ENCODE measurements at regions not wholly inside any gene's neighbourhood (a gene's known extent, or its start where the extent isn't known, plus 50 kb on each side); places are given as distances from the start of the nearest gene placed in this dataset.

DNA sequence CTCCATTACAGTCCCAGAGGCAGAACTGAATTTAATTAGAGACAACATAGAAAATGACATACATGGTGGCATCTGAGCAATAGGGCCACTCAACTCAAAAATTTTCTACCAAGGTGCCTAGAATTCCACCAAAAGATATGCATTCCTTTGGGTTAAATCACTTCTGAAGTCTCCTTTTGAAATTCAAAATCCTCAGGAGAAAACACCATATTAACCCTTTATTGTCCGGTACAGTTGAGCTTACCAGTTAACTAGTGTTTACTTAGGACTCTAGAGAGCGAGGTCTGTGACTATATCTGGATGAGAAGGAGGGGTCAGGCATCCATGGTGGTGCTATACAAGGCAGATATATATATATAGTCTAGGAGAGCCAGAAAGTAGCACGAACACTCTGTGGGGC is 355.6 kb upstream of the CAMK1G start:
- no peak for DNase-seq (ENCODE audit: low spot score)

DNA sequence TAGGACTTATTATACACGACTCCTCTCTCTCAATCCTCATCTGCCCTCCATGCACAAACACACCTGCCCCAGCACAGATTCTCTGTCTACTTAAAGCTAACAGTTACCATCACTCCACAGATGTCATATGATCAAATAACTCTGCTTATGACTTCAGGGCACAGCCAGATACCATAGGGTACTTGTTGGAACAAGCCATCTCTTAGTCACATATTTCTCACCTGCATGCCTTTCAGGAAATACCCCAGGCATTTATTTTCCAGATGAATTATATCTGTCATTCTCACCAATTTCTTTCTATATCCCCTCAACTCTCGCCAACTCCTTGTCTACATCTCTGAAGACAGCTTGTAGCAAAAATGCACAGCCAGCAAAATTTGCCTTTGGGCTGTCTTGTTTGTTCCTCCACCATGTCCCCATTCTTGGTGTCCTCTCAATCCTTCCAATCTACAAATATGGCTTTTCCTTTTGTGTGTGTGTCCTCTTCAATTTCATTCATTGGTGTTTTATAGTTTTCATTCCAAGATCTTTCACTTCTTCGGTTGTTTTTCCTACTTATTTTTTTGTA is 353.9 kb upstream of the CAMK1G start:
- no peak for DNase-seq (ENCODE audit: low spot score)

DNA sequence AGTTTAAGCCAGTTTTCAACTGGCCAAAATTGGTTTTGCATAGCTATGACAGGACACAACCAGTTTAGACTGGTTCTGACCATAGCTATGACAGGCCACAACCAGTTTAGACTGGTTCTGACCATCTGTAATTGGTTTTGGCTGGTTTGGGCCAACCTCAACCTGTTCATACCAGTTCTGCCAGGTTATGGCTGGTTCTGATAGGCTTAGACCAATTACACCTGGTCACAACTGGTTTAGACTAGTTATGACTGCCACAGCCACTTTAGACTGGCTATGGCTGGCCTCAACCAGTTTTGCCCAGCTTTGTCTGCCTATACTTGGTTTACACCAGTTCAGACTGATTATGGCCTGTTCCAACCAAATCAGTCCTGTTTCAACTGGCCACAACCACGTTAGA is 353.2 kb upstream of the CAMK1G start:
- no peak for DNase-seq (ENCODE audit: low spot score)

DNA sequence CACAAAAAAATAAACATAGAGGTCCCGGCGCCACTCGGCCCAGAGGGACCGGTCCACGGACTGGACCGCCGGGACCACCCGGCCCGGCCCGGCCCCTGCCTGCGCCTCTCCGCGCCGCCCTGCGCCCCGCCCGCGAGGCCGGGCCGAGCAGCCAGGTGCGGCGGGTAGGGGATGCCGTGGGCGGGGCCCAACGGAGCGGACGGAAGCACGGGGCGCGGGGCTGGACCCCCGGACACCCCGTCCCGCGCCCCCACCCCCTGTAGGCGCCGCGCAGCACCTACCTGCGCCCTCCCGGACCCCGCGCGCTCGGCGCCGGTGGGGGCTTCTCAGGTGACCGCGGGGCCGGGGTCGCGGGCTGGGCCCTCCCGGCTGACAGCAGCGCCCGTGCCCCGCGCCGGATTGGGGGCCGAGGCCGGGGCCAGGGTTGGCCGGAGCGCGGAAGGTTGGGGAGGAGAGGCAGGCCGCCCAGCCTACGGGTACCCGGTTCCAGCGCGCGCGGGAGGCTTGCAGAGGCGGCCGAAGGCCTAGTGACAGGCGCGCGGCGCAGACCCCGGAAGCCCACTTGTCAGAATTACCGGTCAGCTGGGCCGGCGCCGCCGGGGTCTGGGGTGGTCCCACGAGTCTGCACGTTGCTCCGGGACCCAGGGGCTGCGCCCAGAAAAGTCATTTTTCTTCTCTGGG is 351.9 kb upstream of the CAMK1G start:
- no peak for DNase-seq (ENCODE audit: low spot score)

DNA sequence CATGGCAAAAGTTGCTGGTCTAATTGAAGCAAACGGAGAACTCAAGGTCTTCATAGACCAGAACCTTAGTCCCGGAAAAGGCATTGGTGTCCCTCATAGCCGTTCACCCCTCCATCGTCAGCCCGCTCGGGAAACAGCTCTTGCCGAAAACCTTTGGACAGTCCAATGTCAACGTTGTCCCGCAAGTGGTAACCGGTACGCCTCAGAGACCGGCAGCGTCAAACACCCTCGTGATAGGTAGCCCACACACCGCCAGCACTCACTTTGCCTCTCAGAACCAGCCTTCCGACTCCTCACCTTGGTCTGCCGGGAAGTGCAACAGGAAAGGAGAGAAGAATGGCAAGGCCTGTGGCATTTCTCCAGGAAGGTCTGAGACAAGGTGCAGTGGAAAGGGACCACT is 351.3 kb upstream of the CAMK1G start:
- DNase-seq (ENCODE audit: low spot score), result no peak

DNA sequence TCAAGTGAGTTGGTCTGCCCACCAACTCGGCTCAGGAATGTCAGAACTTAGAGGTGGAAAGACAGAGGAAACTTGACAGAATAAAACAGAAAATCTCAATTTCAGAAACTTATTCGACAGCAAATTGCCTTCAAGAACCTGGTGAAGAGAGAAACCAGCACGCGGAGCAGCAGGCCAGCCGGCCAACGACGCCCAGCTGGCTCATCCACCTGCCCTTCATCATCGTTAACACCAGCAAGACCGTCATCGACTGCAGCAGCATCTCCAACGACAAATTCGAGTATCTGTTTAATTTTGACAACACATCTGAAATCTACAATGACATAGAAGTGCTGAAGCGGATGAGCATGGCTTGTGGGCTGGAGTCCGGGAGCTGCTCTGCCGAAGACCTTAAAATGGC is 350.8 kb upstream of the CAMK1G start:
- no peak for DNase-seq (ENCODE audit: low spot score)

DNA sequence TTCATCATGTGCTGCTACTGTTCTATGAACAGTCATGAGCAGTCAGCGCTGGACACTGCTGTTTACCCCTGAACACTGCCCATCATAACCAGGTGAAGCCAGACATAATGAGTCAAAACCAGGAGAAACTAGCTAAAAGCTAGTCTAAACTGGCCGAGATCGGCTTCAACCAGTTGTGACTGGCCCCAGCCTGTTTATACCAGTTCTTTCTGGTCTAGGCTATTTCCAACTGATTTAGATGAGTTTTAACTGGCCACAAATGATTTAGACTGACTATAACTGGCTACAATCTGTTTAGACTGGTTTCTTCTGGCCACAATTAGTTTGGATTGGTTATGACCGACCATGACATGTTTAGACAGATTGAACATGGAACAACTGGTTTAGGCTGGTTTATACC is 348.3 kb upstream of the CAMK1G start:
- DNase-seq (ENCODE audit: low spot score), result no peak

DNA sequence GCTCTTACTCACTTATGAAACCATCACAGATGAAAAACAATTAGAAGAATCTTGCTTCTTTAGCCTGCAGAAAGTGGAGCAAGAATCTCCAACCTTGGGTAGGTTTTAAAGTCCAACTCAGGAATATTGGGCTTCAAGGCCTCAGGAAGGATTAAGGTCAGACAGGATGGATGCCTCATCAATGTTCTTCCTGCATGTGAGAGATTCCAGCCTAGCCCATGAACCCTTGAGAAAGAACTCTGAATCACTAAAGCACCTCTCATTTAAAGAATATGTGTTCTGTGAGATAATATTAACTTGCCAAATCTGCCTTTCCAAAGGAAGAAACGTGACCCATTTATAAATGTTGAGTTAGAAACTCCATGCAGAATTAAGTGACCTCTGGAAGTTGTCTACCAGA is 345.2 kb upstream of the CAMK1G start:
- DNase-seq (ENCODE audit: low spot score), result no peak

DNA sequence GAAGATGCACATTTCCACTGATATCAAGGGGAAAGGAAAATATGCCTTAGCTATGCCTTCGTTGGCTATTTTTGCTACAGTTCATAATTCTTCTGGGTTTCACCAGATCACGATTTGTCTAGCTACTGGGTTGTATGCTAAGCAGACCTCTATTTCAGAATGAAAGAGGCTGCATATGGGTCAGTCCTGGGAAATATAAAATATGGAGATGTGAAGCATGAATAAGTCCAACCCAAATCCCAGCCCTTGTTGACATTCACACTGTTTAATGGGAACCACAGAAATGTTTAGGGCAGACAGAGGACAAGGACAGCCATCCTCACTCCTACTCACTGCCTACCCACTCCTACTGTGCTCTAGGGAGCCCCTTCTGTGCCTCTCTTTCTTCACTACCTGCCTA is 343.2 kb upstream of the CAMK1G start:
- DNase-seq (ENCODE audit: low spot score), result no peak

DNA sequence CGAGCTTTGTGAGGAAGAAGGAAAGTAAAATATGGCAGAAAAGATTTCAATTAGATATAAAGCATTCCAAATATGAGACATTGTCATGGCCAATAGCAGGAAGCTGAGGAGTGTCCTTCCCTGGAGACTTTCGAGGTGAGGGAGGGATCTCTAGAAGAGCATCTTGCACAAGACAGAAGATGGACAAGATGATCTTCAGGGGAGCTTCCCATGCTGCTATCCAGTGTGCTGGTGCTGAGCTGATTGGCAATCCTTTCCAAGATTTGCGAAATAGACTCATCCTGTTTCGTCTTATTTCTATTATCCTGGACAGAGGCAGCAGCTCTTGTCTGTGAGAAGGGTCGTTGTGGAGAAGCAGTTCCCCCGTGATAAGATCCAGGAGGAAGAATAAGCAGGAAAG is 342.0 kb upstream of the CAMK1G start:
- no peak for DNase-seq (ENCODE audit: low spot score)

DNA sequence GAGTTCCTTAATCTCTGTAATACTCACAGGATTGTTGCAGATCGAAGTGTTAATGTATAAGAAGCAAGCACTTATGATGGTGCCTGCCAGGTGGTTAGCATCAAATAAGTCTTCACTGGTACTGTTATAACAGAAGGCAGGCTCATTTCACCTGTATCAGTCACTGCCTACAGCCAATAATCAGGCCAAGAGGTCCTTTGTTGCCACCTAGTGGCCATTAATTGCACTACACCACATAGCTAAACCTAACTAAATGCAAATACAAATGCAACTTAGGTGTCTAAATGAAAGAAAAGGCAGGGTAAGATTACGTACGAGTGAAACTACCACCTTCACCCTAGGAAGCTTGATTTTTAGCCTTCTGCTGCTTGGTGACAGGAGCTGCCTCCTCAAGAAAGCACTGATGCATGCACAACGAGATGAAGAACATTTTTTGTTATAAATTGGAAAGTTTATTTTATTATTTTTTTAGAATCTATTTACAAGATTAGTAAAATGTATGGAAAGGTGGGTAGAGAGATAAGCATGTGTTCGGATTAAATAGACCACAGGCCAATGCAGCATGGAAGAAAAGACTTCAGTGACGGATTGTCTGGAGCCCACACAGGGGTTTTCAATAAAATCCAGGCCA is 334.8 kb upstream of the CAMK1G start:
- DNase-seq (ENCODE audit: low spot score), result peak; percentile 67

DNA sequence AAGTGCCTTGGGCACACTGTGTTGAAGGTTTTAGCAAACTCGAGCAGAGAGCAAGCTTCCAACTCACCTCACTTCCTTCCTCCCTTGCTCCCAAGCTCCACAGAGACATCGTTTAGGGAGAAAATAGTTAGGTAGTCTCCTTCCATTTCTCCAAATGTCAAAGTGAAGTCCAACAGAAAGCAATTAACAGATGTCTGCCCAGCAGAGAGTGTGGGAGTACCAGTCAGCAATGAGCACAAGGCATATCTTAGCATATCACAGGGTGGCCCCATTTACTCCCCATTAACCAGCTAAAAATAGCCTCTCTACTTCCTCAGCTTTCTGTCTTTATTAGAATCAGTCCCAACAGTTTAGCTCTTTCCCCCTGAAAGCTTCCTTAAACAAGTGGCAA is 334.2 kb upstream of the CAMK1G start:
- no peak for DNase-seq (ENCODE audit: low spot score)

DNA sequence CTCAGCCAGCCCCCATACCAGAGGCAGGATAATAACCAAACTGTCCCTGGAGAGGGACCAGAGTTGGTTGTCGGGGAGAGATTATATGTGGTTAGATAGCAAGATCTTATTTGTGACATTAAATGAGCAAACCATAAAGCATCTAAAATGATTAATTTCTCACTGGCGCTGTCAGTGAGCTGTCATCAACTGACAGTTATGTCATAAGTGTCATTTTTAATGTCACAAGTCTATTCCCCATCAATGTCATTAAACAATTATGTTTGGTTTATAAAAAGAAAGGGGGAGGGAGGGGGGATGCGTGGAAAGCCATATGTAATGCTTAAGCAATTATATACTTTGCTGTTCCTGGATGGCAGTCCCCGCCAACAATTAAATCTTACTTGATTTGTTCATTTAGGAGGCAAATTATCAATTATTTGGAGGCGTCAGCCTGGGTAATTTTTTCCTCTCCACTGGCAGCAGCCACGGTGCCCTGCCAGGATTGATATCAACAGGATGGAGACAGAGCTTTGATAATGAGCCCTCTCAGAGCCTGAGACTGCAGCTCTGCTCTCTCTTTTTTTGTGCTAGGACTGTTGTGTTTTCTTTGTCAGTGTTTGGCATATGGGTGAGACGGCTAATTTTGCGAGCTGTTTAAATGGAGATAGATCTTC is 333.6 kb upstream of the CAMK1G start:
- DNase-seq (ENCODE audit: low spot score), result no peak

DNA sequence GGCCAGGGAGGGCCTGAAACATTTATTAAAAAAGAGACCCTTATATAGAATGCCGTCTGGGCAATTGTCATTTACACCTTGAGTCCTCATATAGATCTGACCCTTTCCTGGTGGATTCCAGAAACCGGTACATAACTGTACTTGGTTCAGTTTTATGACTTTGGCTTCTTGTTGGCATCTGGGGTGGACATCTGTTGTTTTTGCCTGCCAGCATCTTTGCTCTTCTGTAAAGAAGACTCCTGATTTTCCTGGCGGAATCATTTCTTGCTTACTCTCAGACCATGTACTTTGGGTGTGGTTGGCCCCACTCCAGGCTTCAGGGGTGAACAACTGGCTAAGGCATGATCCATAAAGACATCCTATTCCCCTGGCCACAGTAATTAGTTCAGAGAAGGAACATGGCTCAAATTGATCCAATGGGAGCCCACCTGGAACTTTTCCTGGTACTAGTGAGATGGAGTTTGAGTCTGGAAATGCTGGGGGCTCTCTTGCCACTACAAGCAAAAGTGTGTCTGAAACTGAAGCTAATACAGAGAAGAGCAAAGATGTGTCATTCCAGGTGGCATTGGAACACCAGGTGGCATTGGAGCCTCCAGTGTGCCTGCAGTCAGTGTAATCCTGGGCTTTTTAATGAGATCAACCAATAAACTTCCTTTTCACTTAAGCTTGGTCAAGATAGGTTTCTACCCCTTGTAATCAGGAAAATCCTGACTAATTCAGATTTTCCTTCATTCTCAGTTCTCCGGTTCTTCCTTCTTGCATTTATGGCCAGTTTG is 332.5 kb upstream of the CAMK1G start:
- DNase-seq (ENCODE audit: low spot score), result no peak

DNA sequence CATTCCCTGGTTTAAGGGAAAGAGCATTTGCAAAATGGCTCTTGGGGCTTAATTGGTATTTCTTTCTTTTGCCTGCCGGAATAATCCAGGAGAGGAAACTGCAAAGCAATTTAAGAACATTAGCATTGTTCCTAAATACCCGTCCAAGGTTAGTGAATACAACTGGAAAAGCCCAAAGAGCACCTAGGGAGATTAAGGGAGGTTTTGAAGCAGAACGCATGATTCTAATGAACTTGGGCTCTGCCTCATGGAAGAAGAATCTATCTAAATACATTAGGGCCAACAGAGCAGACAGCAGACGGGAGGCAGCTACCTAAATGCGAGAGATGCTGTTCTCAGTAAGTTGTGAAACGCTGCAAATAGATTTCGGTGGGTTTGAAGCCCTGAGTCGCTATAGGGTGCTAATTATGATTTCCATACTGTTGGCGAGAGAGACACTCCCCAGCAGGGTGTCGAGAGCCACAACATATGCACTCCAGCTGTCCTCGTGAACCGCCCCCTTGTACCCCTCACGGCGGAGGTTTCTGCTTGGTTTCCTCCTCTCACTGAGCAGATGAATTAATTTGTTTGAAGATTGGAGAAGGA is 326.7 kb upstream of the CAMK1G start:
- DNase-seq (ENCODE audit: low spot score), result no peak

DNA sequence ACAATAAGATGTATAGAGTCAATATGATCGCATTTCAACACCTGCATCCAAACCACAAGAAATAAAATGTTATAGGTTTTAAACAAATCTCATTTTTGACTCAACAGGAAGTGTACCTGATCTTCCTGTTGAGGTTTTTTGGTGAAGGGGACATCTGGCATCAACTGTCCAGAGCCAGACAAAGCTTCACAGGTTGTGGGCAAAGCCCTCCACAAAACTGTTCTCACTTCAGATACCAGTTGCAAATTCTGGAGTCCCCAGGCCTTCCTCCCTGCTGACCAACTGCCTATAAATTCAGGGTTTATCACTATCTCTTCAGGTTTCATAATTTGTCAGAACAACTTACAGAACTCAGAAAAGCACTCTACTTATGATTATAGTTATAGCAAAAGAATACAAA is 326.1 kb upstream of the CAMK1G start:
- DNase-seq (ENCODE audit: low spot score), result no peak

DNA sequence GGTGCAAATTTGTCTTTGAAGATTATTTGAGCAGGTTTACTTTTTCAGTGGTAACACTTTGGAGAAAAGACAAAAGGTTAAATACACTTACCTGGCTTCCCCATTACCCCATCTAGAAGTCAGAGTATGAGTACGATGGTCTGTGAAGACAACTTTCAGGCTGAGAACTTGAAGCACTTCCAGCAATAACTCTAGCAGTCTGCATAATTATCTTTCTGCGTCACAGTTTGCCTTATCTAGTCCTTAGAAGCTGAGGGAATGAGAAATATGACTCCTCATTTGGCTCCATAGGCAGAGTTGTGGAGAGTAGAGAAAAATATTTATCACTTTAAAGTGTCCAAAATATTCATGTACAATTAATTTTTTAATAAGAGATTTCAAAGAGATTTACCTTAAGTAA is 323.4 kb upstream of the CAMK1G start:
- DNase-seq (ENCODE audit: low spot score), result no peak

DNA sequence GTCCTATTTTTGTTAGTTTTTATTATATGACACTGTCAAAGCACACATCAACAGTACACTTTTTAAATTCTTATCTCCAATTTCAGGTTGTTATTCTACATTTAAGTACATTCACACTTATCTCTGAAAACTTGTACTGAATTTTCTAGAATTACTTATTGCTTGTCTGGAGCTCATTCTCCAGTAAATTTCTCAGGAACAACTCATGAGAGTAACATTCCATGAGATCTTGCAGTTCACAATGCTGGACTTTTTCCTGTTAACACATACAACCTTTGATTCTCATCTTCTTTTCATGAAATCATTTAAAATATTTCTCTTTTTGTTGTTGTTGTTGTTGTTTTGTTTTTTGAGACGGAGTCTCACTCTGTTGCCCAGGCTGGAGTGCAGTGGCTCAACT is 320.9 kb upstream of the CAMK1G start:
- no peak for DNase-seq (ENCODE audit: low spot score)

DNA sequence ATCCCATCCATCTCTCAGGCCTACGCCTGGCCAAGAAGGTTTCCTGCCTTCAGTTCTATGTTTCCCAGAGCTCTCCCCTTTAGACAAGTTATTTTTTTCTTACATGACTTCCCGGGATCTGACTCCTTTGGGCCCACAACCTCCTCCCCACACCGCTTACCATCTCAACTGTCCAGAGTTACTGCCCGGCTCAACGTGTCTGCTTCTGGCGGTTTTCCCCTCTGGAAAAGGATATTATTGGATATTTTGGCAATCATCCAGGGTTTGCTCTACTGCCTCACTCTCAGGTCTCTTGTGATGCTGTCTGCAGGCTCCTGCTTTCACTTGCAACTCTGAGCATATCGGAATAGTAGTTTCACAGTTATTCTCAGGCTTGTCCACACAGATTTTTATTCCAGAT is 318.2 kb upstream of the CAMK1G start:
- no peak for DNase-seq (ENCODE audit: low spot score)

DNA sequence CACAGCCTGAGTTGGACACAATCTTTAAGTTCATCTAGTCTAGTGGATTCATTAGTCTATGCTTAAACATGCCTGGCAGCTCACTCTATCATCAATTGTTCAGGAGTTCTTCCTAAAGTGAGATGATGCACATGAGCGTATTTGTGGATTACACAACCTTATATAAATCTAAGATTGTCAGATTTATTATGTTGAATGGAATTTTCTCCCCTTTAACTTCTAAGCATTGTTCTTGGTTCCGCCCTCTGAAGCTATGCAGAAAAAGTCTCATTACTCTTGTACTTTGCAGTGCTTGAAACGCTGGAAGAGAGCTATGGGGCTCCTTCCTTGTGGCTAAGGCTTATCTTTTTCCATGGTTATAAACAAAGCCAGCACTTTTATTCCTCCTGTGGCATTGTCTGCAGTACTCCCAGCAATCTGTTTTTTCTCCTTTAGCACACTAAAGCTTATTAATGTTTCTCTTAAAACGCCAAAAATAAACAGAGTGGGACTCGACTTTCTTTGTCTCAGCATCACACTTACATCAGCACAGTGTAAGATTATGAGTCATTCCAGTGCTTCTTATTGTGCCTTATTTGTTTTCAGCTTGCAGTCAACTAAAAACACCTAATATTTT is 316.8 kb upstream of the CAMK1G start:
- no peak for DNase-seq (ENCODE audit: low spot score)

DNA sequence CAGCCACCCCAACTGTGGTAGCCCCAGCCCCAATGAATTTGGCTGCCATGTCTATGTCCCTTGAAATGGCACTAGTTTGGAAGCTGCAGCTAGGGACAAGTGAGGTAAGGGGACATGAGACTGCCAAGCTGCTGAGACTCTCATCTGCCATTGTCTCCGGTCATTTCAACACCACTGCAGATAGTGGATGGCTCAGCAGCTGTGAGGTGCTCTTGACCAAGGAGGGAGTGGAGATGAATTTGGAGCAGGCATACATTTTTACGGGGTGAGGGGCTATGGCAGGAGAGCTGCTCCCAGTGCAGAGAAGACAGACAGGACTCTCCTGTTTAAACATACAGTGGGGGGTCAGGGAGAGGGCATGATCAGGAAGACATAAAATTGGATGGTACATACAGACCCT is 315.5 kb upstream of the CAMK1G start:
- no peak for DNase-seq (ENCODE audit: low spot score)

DNA sequence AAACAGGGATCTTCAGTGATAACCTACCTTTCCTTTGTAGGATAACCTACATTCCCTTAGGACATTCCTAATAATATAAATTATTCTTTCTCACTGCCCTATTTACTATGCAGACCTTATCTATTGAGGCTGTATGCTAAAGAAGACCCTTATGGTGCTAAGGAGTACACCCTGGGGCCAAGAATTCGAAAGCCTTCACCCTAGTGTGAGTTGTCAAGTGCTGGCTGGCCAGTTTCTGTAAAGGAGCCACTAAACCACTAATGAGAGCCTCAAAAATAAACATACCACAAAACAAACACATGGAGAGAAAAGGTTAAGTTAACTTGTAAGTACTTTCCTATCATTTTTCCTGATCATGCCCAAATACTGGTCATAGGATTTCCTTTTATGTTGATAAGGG is 315.0 kb upstream of the CAMK1G start:
- no peak for DNase-seq (ENCODE audit: low spot score)
